ENCODE measurements at regions not wholly inside any gene's neighbourhood (a gene's known extent, or its start where the extent isn't known, plus 50 kb on each side); places are given as distances from the start of the nearest gene placed in this dataset.
"Not testable (repeated sequence)": the region's sequence is repeated elsewhere in the genome, so short reads cannot be mapped to it uniquely, and the experiment has no call there.

DNA sequence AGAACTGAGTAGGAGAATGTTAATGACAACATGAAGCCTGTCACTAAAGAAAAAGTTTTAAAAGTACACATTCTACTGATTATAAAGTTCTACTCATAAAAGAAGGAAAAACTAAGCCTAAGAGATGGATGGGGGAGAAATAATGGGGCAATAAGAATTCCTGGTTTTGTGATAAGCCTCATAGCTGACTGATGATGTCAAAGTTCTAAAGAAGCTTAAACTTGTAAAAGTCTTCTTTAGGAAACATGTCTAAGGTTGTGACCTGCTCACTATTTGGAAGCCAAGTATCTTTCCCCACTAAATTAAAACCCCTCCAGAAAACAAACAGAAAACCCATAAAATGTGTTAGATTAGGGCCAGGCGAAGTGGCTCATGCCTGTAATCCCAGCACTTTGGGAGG lies 232.9 kb upstream of the GIMD1 start:
- intact Hi-C loops (cut with micrococcal nuclease), result no loop called here

DNA sequence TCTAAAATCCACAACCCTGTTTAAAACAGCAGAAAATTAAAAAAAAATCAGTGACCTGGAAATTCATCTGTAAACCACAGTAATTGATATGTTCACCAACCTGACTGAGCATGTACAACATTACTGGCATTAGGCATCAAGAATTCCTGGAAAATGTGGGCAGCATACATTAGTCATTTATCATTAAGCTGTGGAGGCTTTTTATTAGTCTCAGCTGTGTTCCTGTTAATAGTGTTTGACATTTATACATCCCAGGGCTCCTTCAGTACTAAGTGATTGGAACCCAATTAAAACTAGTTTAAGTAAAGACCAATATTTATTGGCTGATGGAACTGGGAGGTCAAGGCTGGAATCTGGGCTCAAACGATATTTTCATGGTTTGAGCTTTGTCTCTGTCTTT lies 227.3 kb upstream of the GIMD1 start:
- intact Hi-C loops (cut with micrococcal nuclease), result no loop called here

DNA sequence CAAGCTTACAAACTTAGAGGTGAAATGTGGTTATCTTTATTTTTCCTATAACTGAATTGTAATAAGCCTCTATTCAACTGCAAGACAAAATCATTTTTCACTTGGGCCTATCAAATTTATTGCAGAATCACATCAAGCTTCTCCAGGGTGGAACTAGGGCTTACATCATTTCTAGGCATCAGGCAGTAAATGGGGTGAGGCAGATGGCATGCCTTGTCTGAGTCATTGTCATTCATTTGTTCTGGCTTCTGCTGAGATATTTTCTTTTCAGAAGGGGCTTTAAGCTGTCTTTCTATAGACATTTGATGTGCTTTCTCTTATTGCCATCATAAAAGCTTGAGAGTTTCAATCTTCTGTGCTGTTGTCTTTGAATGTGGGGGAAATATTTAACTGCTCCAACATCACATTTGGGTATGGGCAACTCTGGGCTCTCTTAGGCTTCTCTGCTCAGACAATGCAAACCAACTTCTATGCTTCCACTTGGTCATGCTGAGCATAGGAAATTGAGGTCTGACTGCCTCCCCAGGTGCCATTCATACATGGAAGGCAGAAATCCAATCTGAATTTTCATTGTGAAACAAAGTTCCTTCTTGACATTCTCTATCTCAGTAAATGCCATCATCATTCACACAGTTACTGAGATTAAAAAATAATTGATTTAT lies 225.8 kb upstream of the GIMD1 start:
- intact Hi-C loops (cut with micrococcal nuclease), result no loop called here

- intact Hi-C loops (cut with micrococcal nuclease), result no loop called here
These were observed 220.3 kb upstream of the GIMD1 start for GRCh38 chr4:106588891-106589290.

DNA sequence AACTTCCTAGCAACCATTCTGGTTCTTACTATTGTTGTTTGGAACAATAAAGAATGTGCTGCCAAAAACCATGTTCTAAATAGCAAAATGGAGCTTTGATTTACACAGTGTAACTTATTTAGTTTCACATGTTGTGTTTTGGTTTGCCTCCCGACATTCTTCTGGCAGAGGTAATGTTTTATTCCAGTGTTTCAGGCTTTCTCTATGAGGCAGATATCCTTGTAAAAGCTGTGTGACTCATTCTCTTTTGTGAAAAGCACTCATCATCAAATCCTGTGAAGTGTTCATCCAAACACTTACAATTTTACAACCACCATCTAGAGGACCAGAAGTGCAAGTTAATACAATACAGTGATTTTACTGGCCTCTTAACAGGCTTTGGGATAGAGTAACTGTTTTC lies 219.0 kb upstream of the GIMD1 start:
- intact Hi-C loops (cut with micrococcal nuclease), result no loop called here

- intact Hi-C loops (cut with micrococcal nuclease), result no loop called here
These were observed 217.4 kb upstream of the GIMD1 start for GRCh38 chr4:106585915-106586349.

GRCh38 chr4:106584337-106584989 lies 215.9 kb upstream of the GIMD1 start:
- intact Hi-C loops (cut with micrococcal nuclease), result no loop called here

- intact Hi-C loops (cut with micrococcal nuclease), result no loop called here
These were observed 215.0 kb upstream of the GIMD1 start for GRCh38 chr4:106583567-106583966.

GRCh38 chr4:106583108-106583507 lies 214.5 kb upstream of the GIMD1 start:
- intact Hi-C loops (cut with micrococcal nuclease), result no loop called here

DNA sequence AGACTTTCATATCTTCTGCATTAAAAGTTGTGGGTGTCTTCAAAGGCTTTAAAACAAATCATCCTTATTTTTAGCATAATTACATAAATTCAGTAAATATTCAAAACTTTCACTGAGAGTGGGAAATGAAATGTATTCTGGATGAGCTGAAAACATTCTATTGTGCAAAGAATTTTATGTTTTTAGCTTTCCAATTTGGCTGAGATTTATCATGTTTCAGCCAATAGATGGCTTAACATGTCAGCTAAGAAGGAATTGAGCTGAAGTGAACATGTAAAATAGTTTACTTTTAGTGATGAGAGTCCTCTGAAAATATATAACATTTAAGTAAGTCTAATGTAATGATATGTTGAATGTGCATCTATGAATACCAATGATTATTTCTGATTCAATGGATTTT lies 213.5 kb upstream of the GIMD1 start:
- intact Hi-C loops (cut with micrococcal nuclease), result no loop called here

GRCh38 chr4:106579236-106579635 lies 210.7 kb upstream of the GIMD1 start:
- intact Hi-C loops (cut with micrococcal nuclease), result no loop called here

DNA sequence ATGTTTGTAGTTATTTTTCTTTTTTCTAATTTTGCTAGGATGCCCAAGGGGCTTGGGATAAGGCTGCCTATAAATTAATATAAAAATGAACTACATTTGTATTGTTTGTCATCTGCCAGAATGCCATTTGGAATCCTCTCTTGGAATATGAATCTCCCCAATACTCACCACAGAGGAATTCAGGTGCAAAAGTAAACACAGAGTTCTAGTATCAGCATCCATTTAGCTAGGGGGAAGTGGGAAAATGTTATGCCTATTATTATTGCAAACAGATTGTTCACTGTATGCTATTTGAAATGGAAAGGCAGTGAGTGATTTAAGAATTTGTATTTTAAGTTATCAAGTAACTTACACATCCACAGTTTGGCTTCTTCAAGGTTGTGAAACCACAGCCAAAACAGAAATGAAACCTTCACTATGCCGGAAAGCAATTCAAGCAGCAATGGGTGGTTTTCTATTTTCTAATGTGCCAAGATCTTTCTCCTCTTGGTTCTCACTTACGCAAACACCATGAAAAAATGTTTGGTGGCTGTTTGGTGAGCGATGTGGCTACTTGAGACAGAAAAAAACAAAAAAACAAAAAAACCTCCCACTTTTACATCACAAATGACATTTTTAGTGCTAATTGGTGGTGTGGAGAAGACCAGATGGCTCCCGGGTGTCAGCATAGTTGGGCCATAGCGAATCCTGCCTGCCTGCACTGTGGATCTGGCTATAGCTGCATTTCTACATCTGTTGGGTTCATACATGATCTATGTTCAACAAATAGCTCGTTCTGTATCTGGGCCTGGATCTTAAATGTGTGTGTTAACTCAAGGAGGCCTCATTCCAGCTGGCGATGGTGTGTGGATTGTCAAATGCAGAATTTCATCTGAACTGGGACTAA lies 200.8 kb upstream of the GIMD1 start:
- intact Hi-C loops (cut with micrococcal nuclease), result no loop called here

GRCh38 chr4:106565727-106566126 lies 197.1 kb upstream of the GIMD1 start:
- intact Hi-C loops (cut with micrococcal nuclease), result no loop called here

- intact Hi-C loops (cut with micrococcal nuclease), result not testable (repeated sequence)
These were observed 195.1 kb upstream of the GIMD1 start for GRCh38 chr4:106563637-106564036.

- intact Hi-C loops (cut with micrococcal nuclease), result no loop called here
These were observed 183.1 kb upstream of the GIMD1 start for GRCh38 chr4:106551724-106552123.

- intact Hi-C loops (cut with micrococcal nuclease), result no loop called here
These were observed 180.0 kb upstream of the GIMD1 start for GRCh38 chr4:106548446-106549044.

GRCh38 chr4:106546370-106546769 lies 177.8 kb upstream of the GIMD1 start:
- intact Hi-C loops (cut with micrococcal nuclease), result no loop called here

- intact Hi-C loops (cut with micrococcal nuclease), result not testable (repeated sequence)
These were observed 174.0 kb upstream of the GIMD1 start for GRCh38 chr4:106542609-106543008.

DNA sequence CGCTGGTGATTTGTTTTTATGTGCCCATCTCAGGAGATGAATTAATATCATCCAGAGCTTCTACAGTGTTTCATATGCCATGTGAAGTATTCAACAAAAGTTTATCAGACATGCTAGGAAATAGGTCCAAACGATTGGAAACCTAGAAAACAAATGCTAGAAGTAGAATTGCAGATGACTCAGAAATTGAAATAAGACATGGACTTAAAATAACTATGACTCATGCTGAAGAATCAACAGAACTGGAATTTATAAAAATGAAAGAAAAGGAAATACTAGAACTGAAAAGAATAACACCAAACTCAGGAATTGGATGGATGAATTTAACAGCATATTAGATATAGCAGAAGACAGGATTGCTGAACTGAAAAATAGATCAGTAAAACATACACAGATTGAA lies 172.7 kb upstream of the GIMD1 start:
- intact Hi-C loops (cut with micrococcal nuclease), result no loop called here

GRCh38 chr4:106530821-106531220 lies 162.2 kb upstream of the GIMD1 start:
- intact Hi-C loops (cut with micrococcal nuclease), result no loop called here

- intact Hi-C loops (cut with micrococcal nuclease), result no loop called here
These were observed 161.4 kb upstream of the GIMD1 start for GRCh38 chr4:106530024-106530361.
